Loucy (cell line): ENCODE measurements at regions not wholly inside any gene's neighbourhood (a gene's known extent, or its start where the extent isn't known, plus 50 kb on each side); places are given as distances from the start of the nearest gene placed in this dataset.

ENCODE experiments used
- H2AFZ ChIP-seq: fragments of 200-600 bp; sonication (generic); 2 replicates; pipeline ENCODE4 v1.6.0; 2016; ENCODE audit warnings: antibody characterized with exemption, mild to moderate bottlenecking, low read length, moderate library complexity
- H3F3A ChIP-seq: fragments of 200-600 bp; 2 replicates; pipeline ENCODE4 v1.6.0; 2016; ENCODE audit warnings: antibody characterized with exemption, low read depth, mild to moderate bottlenecking
- H3K27me3 ChIP-seq: fragments of 200-600 bp; sonication (generic); 2 replicates; pipeline ENCODE4 v1.6.1; 2014; ENCODE audit warnings: low read length, mild to moderate bottlenecking; ENCODE audit not compliant: insufficient read depth, poor library complexity, severe bottlenecking
- H3K36me3 ChIP-seq: fragments of 200-600 bp; sonication (generic); 2 replicates; pipeline ENCODE4 v1.6.1; 2016; ENCODE audit warnings: low read length; ENCODE audit not compliant: insufficient read depth
- H3K4me1 ChIP-seq: fragments of 200-600 bp; sonication (generic); 2 replicates; pipeline ENCODE4 v1.5.1; 2014; ENCODE audit warnings: low read length, mild to moderate bottlenecking; ENCODE audit not compliant: insufficient read depth, poor library complexity, severe bottlenecking
- H3K4me2 ChIP-seq: fragments of 200-600 bp; sonication (generic); 2 replicates; pipeline ENCODE4 v1.6.0; 2014; ENCODE audit warnings: antibody characterized with exemption, low read length, low read depth, mild to moderate bottlenecking; ENCODE audit not compliant: poor library complexity, severe bottlenecking
- H3K4me3 ChIP-seq: fragments of 200-600 bp; sonication (generic); 2 replicates; pipeline ENCODE4 v1.5.1; 2014; ENCODE audit warnings: low read length, mild to moderate bottlenecking, mixed read lengths; ENCODE audit not compliant: poor library complexity, severe bottlenecking
- H3K79me2 ChIP-seq: fragments of 200-600 bp; sonication (generic); 2 replicates; pipeline ENCODE4 v1.6.1; 2014; ENCODE audit warnings: low read length; ENCODE audit not compliant: insufficient read depth
- H3K9ac ChIP-seq: fragments of 200-600 bp; sonication (generic); 2 replicates; pipeline ENCODE4 v1.6.0; 2014; ENCODE audit warnings: mild to moderate bottlenecking, low read depth, low read length, moderate library complexity; ENCODE audit not compliant: poor library complexity, severe bottlenecking
- H3K9me2 ChIP-seq: fragments of 200-600 bp; sonication (generic); replicated peaks from 2 replicates; pipeline ENCODE4 v1.6.1; 2016; ENCODE audit warnings: low read depth, low read length, mixed read lengths
- H3K9me3 ChIP-seq: fragments of 200-600 bp; sonication (generic); 2 replicates; pipeline ENCODE4 v1.6.1; 2014; ENCODE audit warnings: mild to moderate bottlenecking, antibody characterized with exemption, low read length, low read depth; ENCODE audit not compliant: insufficient read depth
- H4K20me1 ChIP-seq: fragments of 200-600 bp; sonication (generic); 2 replicates; pipeline ENCODE4 v1.6.0; 2014; ENCODE audit warnings: antibody characterized with exemption, low read length, mild to moderate bottlenecking; ENCODE audit not compliant: insufficient read depth, poor library complexity, severe bottlenecking
- CTCF ChIP-seq: fragments of 200-600 bp; sonication (generic); conservative IDR thresholded peaks from 2 replicates; pipeline ENCODE4 v1.5.1; 2014; ENCODE audit warnings: mild to moderate bottlenecking, antibody characterized with exemption, low read length
- EZH2phosphoT487 ChIP-seq: fragments of 200-600 bp; IDR thresholded peaks from 2 replicates; pipeline ENCODE4 v1.6.1; 2018; ENCODE audit warnings: antibody characterized with exemption, mild to moderate bottlenecking, moderate library complexity, borderline replicate concordance

- Histone ChIP-seq H3K79me2 (no peaks in the 10 kb centered on the region), H3K27me3 (no peaks in the 10 kb centered on the region), H3K4me1 (no peaks in the 10 kb centered on the region), H3K4me3 (no peak overlapping the region), H3K4me2 (no peak overlapping the region), H3K9ac (no peak overlapping the region), H2AFZ (no peak overlapping the region), H3F3A (no peaks in the 10 kb centered on the region), H3K9me3 (no peaks in the 10 kb centered on the region), H3K9me2 (no peaks in the 10 kb centered on the region), H4K20me1 (no peaks in the 10 kb centered on the region), H3K36me3 (no peaks in the 10 kb centered on the region)
- no peak for TF ChIP-seq CTCF
- no peak for TF ChIP-seq EZH2phosphoT487
Measured at GRCh38 chr10:59085054-59085453, 91.4 kb upstream of the PHYHIPL start.

GRCh38 chr10:59085711-59086502 is 90.5 kb upstream of the PHYHIPL start:
- H3K9me2 ChIP-seq: no peaks in the 10 kb centered on the region
- TF ChIP-seq CTCF (no peak), EZH2phosphoT487 (no peak)
- no peak overlapping the region for H3K4me3 ChIP-seq
- no peaks in the 10 kb centered on the region for H3K4me1 ChIP-seq
- no peaks in the 10 kb centered on the region for H4K20me1 ChIP-seq
- H3K27me3 ChIP-seq: no peaks in the 10 kb centered on the region
- no peaks in the 10 kb centered on the region for H3K79me2 ChIP-seq
- H3K36me3 ChIP-seq: no peaks in the 10 kb centered on the region
- H2AFZ ChIP-seq: no peak overlapping the region
- H3K4me2 ChIP-seq: no peak overlapping the region
- no peaks in the 10 kb centered on the region for H3K9me3 ChIP-seq
- H3F3A ChIP-seq: no peaks in the 10 kb centered on the region
- no peak overlapping the region for H3K9ac ChIP-seq

GRCh38 chr10:59087486-59087885 is 89.0 kb upstream of the PHYHIPL start:
- H3K4me3 ChIP-seq: no peak overlapping the region
- H3F3A ChIP-seq: no peaks in the 10 kb centered on the region
- H3K9me2 ChIP-seq: no peaks in the 10 kb centered on the region
- TF ChIP-seq EZH2phosphoT487: no peak
- no peak for TF ChIP-seq CTCF
- H3K36me3 ChIP-seq: no peaks in the 10 kb centered on the region
- no peaks in the 10 kb centered on the region for H3K9me3 ChIP-seq
- H3K4me2 ChIP-seq: no peak overlapping the region
- no peaks in the 10 kb centered on the region for H3K79me2 ChIP-seq
- no peaks in the 10 kb centered on the region for H4K20me1 ChIP-seq
- no peaks in the 10 kb centered on the region for H3K4me1 ChIP-seq
- H2AFZ ChIP-seq: no peak overlapping the region
- H3K9ac ChIP-seq: no peak overlapping the region
- H3K27me3 ChIP-seq: no peaks in the 10 kb centered on the region
